Neural cell (in vitro differentiated cells): ENCODE measurements at regions not wholly inside any gene's neighbourhood (a gene's known extent, or its start where the extent isn't known, plus 50 kb on each side); places are given as distances from the start of the nearest gene placed in this dataset.

Source experiments
- EP300 ChIP-seq: fragments of 450-650 bp; conservative IDR thresholded peaks from 2 replicates; pipeline ENCODE4 v1.6.1; 2014; ENCODE audit warnings: antibody characterized with exemption, mild to moderate bottlenecking, moderate library complexity; ENCODE audit not compliant: poor library complexity, severe bottlenecking
- EZH2 ChIP-seq: fragments of 200-600, 300-800 bp; shearing (Covaris generic), sonication (generic); IDR thresholded peaks from 2 replicates; pipeline ENCODE4 v1.6.1; 2014; ENCODE audit warnings: antibody characterized with exemption, low read length, borderline replicate concordance, mild to moderate bottlenecking; ENCODE audit not compliant: insufficient read depth, poor library complexity, severe bottlenecking
- MXI1 ChIP-seq: fragments of 450-650 bp; conservative IDR thresholded peaks from 2 replicates; pipeline ENCODE4 v1.6.1; 2014; ENCODE audit warnings: antibody characterized with exemption, mild to moderate bottlenecking; ENCODE audit not compliant: poor library complexity, severe bottlenecking
- POLR2AphosphoS5 ChIP-seq: IDR thresholded peaks from 2 replicates; pipeline ENCODE4 v1.6.1; 2012
- RAD21 ChIP-seq: fragments of 450-650 bp; conservative IDR thresholded peaks from 2 replicates; pipeline ENCODE4 v1.6.1; 2014; ENCODE audit warnings: antibody characterized with exemption, mild to moderate bottlenecking, moderate library complexity
- TAF1 ChIP-seq: IDR thresholded peaks from 2 replicates; pipeline ENCODE4 v1.6.1; 2012; ENCODE audit warnings: low read depth
- TF ChIP-seq, protein P1 (sequence below): fragments of 450-650 bp; IDR thresholded peaks from 2 replicates; pipeline ENCODE4 v1.5.1; 2014; ENCODE audit warnings: antibody characterized with exemption, mild to moderate bottlenecking, moderate library complexity; ENCODE audit not compliant: poor library complexity, severe bottlenecking
- TF ChIP-seq, protein P2 (sequence below): IDR thresholded peaks from 2 replicates; pipeline ENCODE4 v1.6.1; 2012; ENCODE audit warnings: borderline replicate concordance

DNA sequence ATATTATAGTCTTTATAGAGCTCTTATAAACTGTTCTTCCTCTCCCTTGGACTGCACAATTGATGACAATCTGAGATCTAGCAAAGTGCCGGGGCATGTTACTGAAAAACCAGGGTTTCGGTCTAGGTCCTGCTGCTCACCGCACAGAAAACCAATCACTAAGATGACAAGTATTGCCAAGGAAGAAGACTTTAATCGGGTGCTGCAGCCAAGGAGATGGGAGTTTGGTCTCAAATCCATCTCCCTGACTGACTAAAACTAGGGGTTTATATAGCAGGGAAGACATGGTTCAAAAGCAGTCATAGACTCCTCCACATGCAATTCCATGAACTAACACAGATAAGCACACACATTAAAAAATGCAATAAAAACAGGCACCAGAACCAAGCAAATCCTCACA, 390.6 kb downstream of the NFIB start:
- TF ChIP-seq, protein P1, sequence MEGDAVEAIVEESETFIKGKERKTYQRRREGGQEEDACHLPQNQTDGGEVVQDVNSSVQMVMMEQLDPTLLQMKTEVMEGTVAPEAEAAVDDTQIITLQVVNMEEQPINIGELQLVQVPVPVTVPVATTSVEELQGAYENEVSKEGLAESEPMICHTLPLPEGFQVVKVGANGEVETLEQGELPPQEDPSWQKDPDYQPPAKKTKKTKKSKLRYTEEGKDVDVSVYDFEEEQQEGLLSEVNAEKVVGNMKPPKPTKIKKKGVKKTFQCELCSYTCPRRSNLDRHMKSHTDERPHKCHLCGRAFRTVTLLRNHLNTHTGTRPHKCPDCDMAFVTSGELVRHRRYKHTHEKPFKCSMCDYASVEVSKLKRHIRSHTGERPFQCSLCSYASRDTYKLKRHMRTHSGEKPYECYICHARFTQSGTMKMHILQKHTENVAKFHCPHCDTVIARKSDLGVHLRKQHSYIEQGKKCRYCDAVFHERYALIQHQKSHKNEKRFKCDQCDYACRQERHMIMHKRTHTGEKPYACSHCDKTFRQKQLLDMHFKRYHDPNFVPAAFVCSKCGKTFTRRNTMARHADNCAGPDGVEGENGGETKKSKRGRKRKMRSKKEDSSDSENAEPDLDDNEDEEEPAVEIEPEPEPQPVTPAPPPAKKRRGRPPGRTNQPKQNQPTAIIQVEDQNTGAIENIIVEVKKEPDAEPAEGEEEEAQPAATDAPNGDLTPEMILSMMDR, result no peak
- TF ChIP-seq TAF1 (no peak), POLR2AphosphoS5 (no peak), EP300 (no peak), EZH2 (no peak), RAD21 (no peak), MXI1 (no peak)
- TF ChIP-seq, protein P2, sequence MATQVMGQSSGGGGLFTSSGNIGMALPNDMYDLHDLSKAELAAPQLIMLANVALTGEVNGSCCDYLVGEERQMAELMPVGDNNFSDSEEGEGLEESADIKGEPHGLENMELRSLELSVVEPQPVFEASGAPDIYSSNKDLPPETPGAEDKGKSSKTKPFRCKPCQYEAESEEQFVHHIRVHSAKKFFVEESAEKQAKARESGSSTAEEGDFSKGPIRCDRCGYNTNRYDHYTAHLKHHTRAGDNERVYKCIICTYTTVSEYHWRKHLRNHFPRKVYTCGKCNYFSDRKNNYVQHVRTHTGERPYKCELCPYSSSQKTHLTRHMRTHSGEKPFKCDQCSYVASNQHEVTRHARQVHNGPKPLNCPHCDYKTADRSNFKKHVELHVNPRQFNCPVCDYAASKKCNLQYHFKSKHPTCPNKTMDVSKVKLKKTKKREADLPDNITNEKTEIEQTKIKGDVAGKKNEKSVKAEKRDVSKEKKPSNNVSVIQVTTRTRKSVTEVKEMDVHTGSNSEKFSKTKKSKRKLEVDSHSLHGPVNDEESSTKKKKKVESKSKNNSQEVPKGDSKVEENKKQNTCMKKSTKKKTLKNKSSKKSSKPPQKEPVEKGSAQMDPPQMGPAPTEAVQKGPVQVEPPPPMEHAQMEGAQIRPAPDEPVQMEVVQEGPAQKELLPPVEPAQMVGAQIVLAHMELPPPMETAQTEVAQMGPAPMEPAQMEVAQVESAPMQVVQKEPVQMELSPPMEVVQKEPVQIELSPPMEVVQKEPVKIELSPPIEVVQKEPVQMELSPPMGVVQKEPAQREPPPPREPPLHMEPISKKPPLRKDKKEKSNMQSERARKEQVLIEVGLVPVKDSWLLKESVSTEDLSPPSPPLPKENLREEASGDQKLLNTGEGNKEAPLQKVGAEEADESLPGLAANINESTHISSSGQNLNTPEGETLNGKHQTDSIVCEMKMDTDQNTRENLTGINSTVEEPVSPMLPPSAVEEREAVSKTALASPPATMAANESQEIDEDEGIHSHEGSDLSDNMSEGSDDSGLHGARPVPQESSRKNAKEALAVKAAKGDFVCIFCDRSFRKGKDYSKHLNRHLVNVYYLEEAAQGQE, result no peak
